ENCODE measurements at regions not wholly inside any gene's neighbourhood (a gene's known extent, or its start where the extent isn't known, plus 50 kb on each side); places are given as distances from the start of the nearest gene placed in this dataset.

DNA sequence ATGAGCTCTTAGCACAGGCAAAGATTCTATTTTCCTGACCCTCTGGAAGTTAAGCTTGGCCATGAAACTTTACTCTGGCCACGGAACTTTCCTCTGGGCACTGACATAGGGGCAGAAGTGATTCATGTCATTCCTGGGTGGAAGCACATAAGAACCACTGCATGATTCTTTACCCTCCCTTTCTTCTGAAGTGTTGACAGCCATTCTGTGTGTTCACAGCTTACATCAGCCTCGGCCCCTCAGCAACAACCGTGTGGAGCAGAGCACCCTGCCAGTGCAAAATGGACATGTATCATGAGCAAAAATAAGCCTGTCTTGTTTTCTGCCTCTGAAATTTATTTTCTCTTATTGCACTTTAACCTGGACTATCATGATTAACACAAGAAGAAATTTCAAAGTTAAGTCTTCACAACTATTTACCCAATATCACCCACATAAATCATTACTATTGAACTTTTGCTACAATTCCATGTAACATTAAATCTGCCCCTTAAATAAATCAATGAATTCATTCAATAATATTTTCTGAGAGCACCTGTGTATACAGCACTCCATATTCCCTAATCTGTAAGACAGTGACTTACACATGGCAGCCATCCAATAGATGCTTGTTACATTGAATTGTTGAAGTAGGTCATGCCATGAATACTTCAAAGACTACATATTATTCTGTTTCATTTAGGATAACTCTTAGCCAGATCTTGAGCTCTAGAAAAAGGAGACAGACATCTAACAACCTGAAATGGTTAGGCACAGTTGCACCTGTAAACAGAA is 531.9 kb downstream of the IRS1 start:
- no peak for TF ChIP-seq EZH2 (IDR thresholded peaks at IDR 0.05; ENCODE audit: insufficient read depth, poor library complexity, severe bottlenecking)
- no peak for TF ChIP-seq EZH2phosphoT487 (IDR thresholded peaks at IDR 0.05; ENCODE audit: insufficient read depth, low read depth)

Data from GM23248 (cell line).